ENCODE measurements at regions not wholly inside any gene's neighbourhood (a gene's known extent, or its start where the extent isn't known, plus 50 kb on each side); places are given as distances from the start of the nearest gene placed in this dataset.

DNA sequence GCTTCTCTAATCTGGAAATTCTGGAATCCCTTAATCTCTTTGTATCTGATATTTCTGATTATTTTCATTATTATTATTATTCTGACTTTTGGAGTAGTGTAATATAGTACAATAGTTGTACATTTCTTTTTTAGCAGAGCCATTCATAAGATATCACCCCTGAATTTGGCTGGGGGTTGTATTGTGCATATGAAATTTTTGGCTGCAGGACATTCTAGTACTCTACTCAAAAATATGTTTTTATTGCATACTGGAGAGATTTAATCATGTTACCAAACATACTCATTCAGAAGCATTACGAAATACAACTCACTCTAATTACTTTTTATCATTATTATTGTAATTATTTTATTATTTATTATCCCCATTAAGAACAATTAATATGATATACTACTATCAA lies 589.7 kb upstream of the KCNMB2 start:
- TF ChIP-seq, protein P1, sequence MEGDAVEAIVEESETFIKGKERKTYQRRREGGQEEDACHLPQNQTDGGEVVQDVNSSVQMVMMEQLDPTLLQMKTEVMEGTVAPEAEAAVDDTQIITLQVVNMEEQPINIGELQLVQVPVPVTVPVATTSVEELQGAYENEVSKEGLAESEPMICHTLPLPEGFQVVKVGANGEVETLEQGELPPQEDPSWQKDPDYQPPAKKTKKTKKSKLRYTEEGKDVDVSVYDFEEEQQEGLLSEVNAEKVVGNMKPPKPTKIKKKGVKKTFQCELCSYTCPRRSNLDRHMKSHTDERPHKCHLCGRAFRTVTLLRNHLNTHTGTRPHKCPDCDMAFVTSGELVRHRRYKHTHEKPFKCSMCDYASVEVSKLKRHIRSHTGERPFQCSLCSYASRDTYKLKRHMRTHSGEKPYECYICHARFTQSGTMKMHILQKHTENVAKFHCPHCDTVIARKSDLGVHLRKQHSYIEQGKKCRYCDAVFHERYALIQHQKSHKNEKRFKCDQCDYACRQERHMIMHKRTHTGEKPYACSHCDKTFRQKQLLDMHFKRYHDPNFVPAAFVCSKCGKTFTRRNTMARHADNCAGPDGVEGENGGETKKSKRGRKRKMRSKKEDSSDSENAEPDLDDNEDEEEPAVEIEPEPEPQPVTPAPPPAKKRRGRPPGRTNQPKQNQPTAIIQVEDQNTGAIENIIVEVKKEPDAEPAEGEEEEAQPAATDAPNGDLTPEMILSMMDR (IDR thresholded peaks at IDR 0.05), result no peak
- TF ChIP-seq SMAD4 (CRISPR knock-in tag; IDR thresholded peaks at IDR 0.05) (no peak), AFF4 (CRISPR knock-in tag; IDR thresholded peaks at IDR 0.05; ENCODE audit: borderline replicate concordance) (no peak), TCF7 (CRISPR knock-in tag; IDR thresholded peaks at IDR 0.05; ENCODE audit: low read depth) (no peak), IRF2 (CRISPR knock-in tag; IDR thresholded peaks at IDR 0.05; ENCODE audit: borderline replicate concordance, low read depth) (no peak), NR1H2 (CRISPR knock-in tag; IDR thresholded peaks at IDR 0.05) (no peak), JAZF1 (CRISPR knock-in tag; IDR thresholded peaks at IDR 0.05) (no peak), ZNF512 (CRISPR knock-in tag; IDR thresholded peaks at IDR 0.05; ENCODE audit: borderline replicate concordance) (no peak), CREM (CRISPR knock-in tag; IDR thresholded peaks at IDR 0.05) (no peak), ZBTB43 (CRISPR knock-in tag; IDR thresholded peaks at IDR 0.05) (no peak), ELF4 (CRISPR knock-in tag; IDR thresholded peaks at IDR 0.05; ENCODE audit: low read depth) (no peak)
- TF ChIP-seq, protein P2, sequence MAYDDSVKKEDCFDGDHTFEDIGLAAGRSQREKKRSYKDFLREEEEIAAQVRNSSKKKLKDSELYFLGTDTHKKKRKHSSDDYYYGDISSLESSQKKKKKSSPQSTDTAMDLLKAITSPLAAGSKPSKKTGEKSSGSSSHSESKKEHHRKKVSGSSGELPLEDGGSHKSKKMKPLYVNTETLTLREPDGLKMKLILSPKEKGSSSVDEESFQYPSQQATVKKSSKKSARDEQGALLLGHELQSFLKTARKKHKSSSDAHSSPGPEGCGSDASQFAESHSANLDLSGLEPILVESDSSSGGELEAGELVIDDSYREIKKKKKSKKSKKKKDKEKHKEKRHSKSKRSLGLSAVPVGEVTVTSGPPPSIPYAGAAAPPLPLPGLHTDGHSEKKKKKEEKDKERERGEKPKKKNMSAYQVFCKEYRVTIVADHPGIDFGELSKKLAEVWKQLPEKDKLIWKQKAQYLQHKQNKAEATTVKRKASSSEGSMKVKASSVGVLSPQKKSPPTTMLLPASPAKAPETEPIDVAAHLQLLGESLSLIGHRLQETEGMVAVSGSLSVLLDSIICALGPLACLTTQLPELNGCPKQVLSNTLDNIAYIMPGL (CRISPR knock-in tag; IDR thresholded peaks at IDR 0.05), result no peak
